ENCODE measurements at regions not wholly inside any gene's neighbourhood (a gene's known extent, or its start where the extent isn't known, plus 50 kb on each side); places are given as distances from the start of the nearest gene placed in this dataset.

DNA sequence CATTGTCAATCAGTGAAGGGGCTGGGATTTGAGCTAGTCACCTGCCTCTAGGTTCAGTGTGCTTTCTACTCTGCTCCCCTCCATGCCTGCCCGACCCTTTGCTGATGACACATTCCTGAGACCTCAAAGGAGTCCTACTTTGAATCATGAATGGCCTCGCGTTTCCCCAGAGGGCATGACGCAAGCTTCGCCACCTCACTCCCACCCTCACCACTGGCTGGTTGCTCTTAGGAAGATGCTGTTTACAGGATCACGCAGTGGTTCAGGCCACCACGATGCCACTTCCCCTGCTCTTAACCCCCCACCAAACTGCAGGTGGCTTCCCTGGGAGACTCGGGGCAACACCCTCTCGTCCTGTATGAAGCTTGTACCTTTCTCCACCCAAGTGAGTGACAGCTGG lies 62.9 kb upstream of the B3GAT1 start:
- ChIA-PET POLR2A (ENCODE audit: partially characterized antibody) (interaction anchor here (1.1 kb wide), 1 partner anchor 9 kb away, joined by 3 read pairs; no protein-coding TSS in a partner anchor), CTCF (ENCODE audit: partially characterized antibody) (interaction anchor here (1.0 to 1.8 kb wide), 3 partner anchors 10 to 81 kb away, joined by 3 to 6 read pairs (median 3); no protein-coding TSS in a partner anchor)
- FAIRE-seq (no peak), DNase-seq (ENCODE audit: low read depth in 1 of 2, low spot score in 2 of 2) (no peak)
- Histone ChIP-seq H3K9me3 (ENCODE audit: insufficient read depth in 2 of 2, low read depth in 1 of 2, low read length in 1 of 2) (no peaks in the 10 kb centered on the region), H4K8ac (ENCODE audit: extremely low read depth, insufficient read depth, low read length) (no peak overlapping the region), H2BK120ac (replicated peaks; ENCODE audit: low read depth, low read length) (no peak overlapping the region), H3K4me3 (ENCODE audit: extremely low read depth in 1 of 4, insufficient read depth in 2 of 4, low read depth in 3 of 4, low read length in 4 of 4) (no peak overlapping the region), H2BK15ac (ENCODE audit: low read length) (no peak overlapping the region), H3K4me2 (ENCODE audit: insufficient read depth in 1 of 2, low read depth in 2 of 2, low read length in 2 of 2) (no peak overlapping the region), H2AFZ (ENCODE audit: low read length) (no peak overlapping the region), H2BK20ac (ENCODE audit: low read length) (no peak overlapping the region), H3K36me3 (ENCODE audit: control insufficient read depth in 2 of 4, insufficient read depth in 4 of 4, low read length in 3 of 4) (no peaks in the 10 kb centered on the region), H4K5ac (ENCODE audit: insufficient read length, low read depth, low read length) (no peak overlapping the region), H3K27me3 (replicated peaks in 1 of 4; ENCODE audit: control insufficient read depth in 3 of 4, extremely low read depth in 1 of 4, insufficient read depth in 3 of 4, low read length in 3 of 4) (peaks cover 0 to 4% (median 0%) of the 10 kb centered on the region in 4 experiments; a peak in 1 of 7 replicates), H3K23me2 (ENCODE audit: low read depth, low read length) (no peaks in the 10 kb centered on the region), H3K27ac (ENCODE audit: low read depth, low read length) (no peak overlapping the region), H3K56ac (replicated peaks; ENCODE audit: insufficient read length, low read depth, low read length) (no peak overlapping the region), H4K20me1 (replicated peaks in 1 of 2; ENCODE audit: control insufficient read depth in 1 of 2, insufficient read depth in 2 of 2, low read length in 2 of 2) (peaks cover 2% of the 10 kb centered on the region in 2 experiments), H3K23ac (ENCODE audit: insufficient read length) (no peak overlapping the region), H2BK5ac (ENCODE audit: low read depth, low read length) (no peak overlapping the region), H3K4ac (replicated peaks; ENCODE audit: insufficient read length, low read depth, low read length) (no peak overlapping the region), H2BK12ac (ENCODE audit: low read depth, low read length) (no peak overlapping the region), H4K91ac (replicated peaks; ENCODE audit: insufficient read length, low read length) (no peak overlapping the region), H3K18ac (ENCODE audit: extremely low read depth, low read length) (no peak overlapping the region), H3K4me1 (replicated peaks in 1 of 4; ENCODE audit: control insufficient read depth in 3 of 4, insufficient read depth in 4 of 4, low read length in 3 of 4) (peaks cover 4 to 18% (median 11%) of the 10 kb centered on the region in 4 experiments), H3K14ac (ENCODE audit: insufficient read length) (no peak overlapping the region), H3K79me1 (ENCODE audit: low read depth, low read length) (no peaks in the 10 kb centered on the region), H3K79me2 (ENCODE audit: control insufficient read depth in 1 of 2, insufficient read depth in 2 of 2, low read length in 2 of 2) (no peaks in the 10 kb centered on the region), H3K9ac (replicated peaks in 1 of 4; ENCODE audit: extremely low read depth in 1 of 4, low read depth in 3 of 4, low read length in 3 of 4) (no peak overlapping the region), H2AK5ac (ENCODE audit: low read depth, low read length) (no peak overlapping the region)
- no peak for TF ChIP-seq POLR2A (IDR thresholded peaks at IDR 0.05; ENCODE audit: control extremely low read depth in 1 of 2, low read depth in 2 of 2, low read length in 2 of 2)
- TF ChIP-seq BACH1 (IDR thresholded peaks at IDR 0.05; ENCODE audit: low read length) = no peak
- TF ChIP-seq GABPA (IDR thresholded peaks at IDR 0.05; ENCODE audit: borderline replicate concordance, insufficient read depth, low read length) = no peak
- TF ChIP-seq MAFK (IDR thresholded peaks at IDR 0.05; ENCODE audit: low read depth, low read length) = no peak
- 82% methylated on average over 9 of the region's 9 CpGs; no CpG with 5 or more reads in 1 of the 2 experiments for WGBS, 2 experiments (ENCODE audit: extremely low coverage in 1 of 2, insufficient coverage in 1 of 2, insufficient read length in 1 of 2, insufficient replicate concordance in 2 of 2, low coverage in 1 of 2, low lambda C conversion rate in 2 of 2, missing lambda C conversion rate in 1 of 2)
